Fibroblast of lung (primary cell): ENCODE measurements at regions not wholly inside any gene's neighbourhood (a gene's known extent, or its start where the extent isn't known, plus 50 kb on each side); places are given as distances from the start of the nearest gene placed in this dataset.

Experiments used
- CTCF ChIP-seq, 2 donors: IDR thresholded peaks in 1 of 2; conservative IDR thresholded peaks in 1 of 2; 1 replicate in 1 of 2; 2 replicates in 1 of 2; pipeline ENCODE4 v1.5.1; 2011 to 2012; ENCODE audit warnings: low read length in 2 of 2, control low read depth in 1 of 2, inconsistent platforms in 1 of 2, low read depth in 1 of 2, mild to moderate bottlenecking in 1 of 2
- EZH2 ChIP-seq: IDR thresholded peaks from 2 replicates; pipeline ENCODE4 v1.5.1; 2012; ENCODE audit warnings: low read length, control low read depth, mild to moderate bottlenecking; ENCODE audit errors: missing control alignments

GRCh38 chr5:134462047-134462575, 50.4 kb upstream of the CDKN2AIPNL start:
- TF ChIP-seq CTCF (conservative IDR thresholded peaks at IDR 0.05 in 1 of 2, IDR thresholded peaks at IDR 0.05 in 1 of 2; ENCODE audit: low read depth in 1 of 2, low read length in 2 of 2) (no peak), EZH2 (no peak)
